A673 (cell line): ENCODE measurements at regions not wholly inside any gene's neighbourhood (a gene's known extent, or its start where the extent isn't known, plus 50 kb on each side); places are given as distances from the start of the nearest gene placed in this dataset.

Experiments
- EZH2 ChIP-seq: fragments of 200-600 bp; sonication (generic); IDR thresholded peaks from 2 replicates; pipeline ENCODE4 v1.6.1; 2017; ENCODE audit warnings: borderline replicate concordance, low read depth, mild to moderate bottlenecking, mixed read lengths, antibody characterized with exemption, low read length; ENCODE audit not compliant: poor library complexity, severe bottlenecking
- TF ChIP-seq, protein P1 (sequence below): fragments of 300-800, 200-600 bp; sonication (generic); conservative IDR thresholded peaks from 2 replicates; pipeline ENCODE4 v1.5.1; 2017; ENCODE audit warnings: low read depth, mild to moderate bottlenecking, antibody characterized with exemption, low read length, moderate library complexity, mixed read lengths

DNA sequence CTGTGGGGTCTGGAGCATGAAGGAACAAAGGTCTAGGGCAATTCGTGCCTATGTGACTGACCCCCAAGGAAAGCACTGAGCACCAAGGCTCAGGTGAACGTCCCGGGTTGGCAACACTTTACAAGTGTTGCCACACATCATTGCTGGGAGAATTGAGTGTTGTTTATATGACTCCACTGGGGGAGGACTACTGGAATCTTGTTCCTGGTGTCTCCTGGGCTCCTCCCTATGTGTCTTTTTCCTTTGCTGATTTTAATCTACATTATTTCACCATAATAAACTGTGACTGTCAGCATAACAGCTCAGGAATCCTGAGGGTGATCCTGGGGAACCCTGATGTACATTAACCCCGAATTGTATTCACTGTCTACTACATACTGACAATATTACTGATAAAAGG is 207.7 kb upstream of the BMP2 start:
- TF ChIP-seq, protein P1, sequence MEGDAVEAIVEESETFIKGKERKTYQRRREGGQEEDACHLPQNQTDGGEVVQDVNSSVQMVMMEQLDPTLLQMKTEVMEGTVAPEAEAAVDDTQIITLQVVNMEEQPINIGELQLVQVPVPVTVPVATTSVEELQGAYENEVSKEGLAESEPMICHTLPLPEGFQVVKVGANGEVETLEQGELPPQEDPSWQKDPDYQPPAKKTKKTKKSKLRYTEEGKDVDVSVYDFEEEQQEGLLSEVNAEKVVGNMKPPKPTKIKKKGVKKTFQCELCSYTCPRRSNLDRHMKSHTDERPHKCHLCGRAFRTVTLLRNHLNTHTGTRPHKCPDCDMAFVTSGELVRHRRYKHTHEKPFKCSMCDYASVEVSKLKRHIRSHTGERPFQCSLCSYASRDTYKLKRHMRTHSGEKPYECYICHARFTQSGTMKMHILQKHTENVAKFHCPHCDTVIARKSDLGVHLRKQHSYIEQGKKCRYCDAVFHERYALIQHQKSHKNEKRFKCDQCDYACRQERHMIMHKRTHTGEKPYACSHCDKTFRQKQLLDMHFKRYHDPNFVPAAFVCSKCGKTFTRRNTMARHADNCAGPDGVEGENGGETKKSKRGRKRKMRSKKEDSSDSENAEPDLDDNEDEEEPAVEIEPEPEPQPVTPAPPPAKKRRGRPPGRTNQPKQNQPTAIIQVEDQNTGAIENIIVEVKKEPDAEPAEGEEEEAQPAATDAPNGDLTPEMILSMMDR, result no peak
- TF ChIP-seq EZH2, result no peak
